Osteoblast (primary cell): ENCODE measurements at regions not wholly inside any gene's neighbourhood (a gene's known extent, or its start where the extent isn't known, plus 50 kb on each side); places are given as distances from the start of the nearest gene placed in this dataset.

Experiments
- DNase-seq: peaks from one replicate; pipeline ENCODE4 v3.0.0; 2011; ENCODE audit warnings: low spot score, mixed read lengths; ENCODE audit not compliant: insufficient read length; ENCODE audit errors: missing footprints
- H2AFZ ChIP-seq: 2 replicates; pipeline ENCODE4 v1.6.0; 2011; ENCODE audit warnings: mild to moderate bottlenecking, low read length
- H3K27ac ChIP-seq: 2 replicates; pipeline ENCODE4 v1.5.1; 2011; ENCODE audit warnings: mild to moderate bottlenecking, low read depth, low read length, moderate library complexity
- H3K27me3 ChIP-seq: 2 replicates; pipeline ENCODE4 v1.6.0; 2012; ENCODE audit warnings: mild to moderate bottlenecking, control low read depth, inconsistent platforms, low read length, moderate library complexity; ENCODE audit not compliant: insufficient read depth
- H3K36me3 ChIP-seq: 2 replicates; pipeline ENCODE4 v1.5.1; 2011; ENCODE audit warnings: mild to moderate bottlenecking, low read length, control low read depth, moderate library complexity; ENCODE audit not compliant: insufficient read depth
- H3K4me1 ChIP-seq: 2 replicates; pipeline ENCODE4 v1.5.1; 2011; ENCODE audit warnings: mild to moderate bottlenecking, low read length, control low read depth, moderate library complexity; ENCODE audit not compliant: insufficient read depth
- H3K4me2 ChIP-seq: 2 replicates; pipeline ENCODE4 v1.6.0; 2011; ENCODE audit warnings: mild to moderate bottlenecking, low read length; ENCODE audit not compliant: insufficient read depth
- H3K4me3 ChIP-seq: fragments of 200-600 bp; sonication (generic); 3 replicates; pipeline ENCODE4 v1.5.1; 2012; ENCODE audit warnings: mild to moderate bottlenecking, low read length, inconsistent platforms; ENCODE audit not compliant: insufficient read depth
- H3K79me2 ChIP-seq: 2 replicates; pipeline ENCODE4 v1.6.0; 2012; ENCODE audit warnings: mild to moderate bottlenecking, low read length, control low read depth, inconsistent platforms; ENCODE audit not compliant: insufficient read depth
- H3K9me3 ChIP-seq: 2 replicates; pipeline ENCODE4 v1.5.1; 2011; ENCODE audit warnings: low read depth, low read length, control low read depth
- H4K20me1 ChIP-seq: 2 replicates; pipeline ENCODE4 v1.6.0; 2012; ENCODE audit warnings: mild to moderate bottlenecking, low read length, control low read depth; ENCODE audit not compliant: insufficient read depth
- CTCF ChIP-seq: IDR thresholded peaks from 2 replicates; pipeline ENCODE4 v1.5.1; 2011; ENCODE audit warnings: mild to moderate bottlenecking, low read depth, low read length, moderate library complexity; ENCODE audit errors: extremely low read depth

DNA sequence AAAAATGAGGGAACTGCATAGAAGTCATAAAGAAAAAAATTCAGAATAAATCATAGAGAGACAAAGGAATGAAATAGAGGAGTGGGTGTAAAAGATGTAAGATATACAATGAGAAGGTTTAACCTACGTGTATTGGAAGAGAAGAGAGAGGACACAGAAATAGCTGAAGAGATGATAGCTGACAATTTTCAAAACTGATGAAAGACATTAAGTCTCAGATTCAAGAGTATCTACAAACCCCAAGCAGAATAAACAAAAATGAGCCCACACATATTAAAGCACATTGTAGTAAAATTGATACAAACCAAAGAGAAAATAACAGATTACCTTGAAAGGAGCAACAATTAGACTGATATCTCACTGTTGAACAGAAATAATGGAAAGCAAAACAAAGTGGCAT, 107.9 kb upstream of the PRNP start:
- TF ChIP-seq CTCF, result no peak
- no peak for DNase-seq
- Histone ChIP-seq H3K9me3 (no peaks in the 10 kb centered on the region), H3K4me3 (no peak overlapping the region), H2AFZ (no peak overlapping the region), H3K27ac (no peak overlapping the region), H3K4me1 (peaks cover 12% of the 10 kb centered on the region), H4K20me1 (no peaks in the 10 kb centered on the region), H3K79me2 (no peaks in the 10 kb centered on the region), H3K4me2 (no peak overlapping the region), H3K36me3 (no peaks in the 10 kb centered on the region), H3K27me3 (no peaks in the 10 kb centered on the region)

DNA sequence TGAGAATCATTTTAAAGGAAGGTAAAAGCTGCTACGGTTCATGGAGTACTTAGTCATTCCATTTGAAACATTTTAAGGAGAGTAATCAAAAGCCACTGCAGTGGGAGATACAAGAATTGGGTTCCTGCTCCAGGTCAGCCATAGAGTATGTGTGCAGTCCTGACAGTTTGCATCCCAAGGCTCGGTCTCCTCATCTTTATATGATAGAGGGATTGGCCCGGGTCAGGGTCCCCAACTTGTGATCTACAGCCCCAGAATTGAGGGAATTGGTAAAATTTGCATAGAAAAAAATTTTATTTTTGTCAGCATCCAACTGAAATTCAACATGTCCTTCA, 111.9 kb upstream of the PRNP start:
- no peaks in the 10 kb centered on the region for H3K9me3 ChIP-seq
- H3K27ac ChIP-seq, result peak overlapping the region; percentile 78
- no peak overlapping the region for H2AFZ ChIP-seq
- peaks cover 17% of the 10 kb centered on the region for H3K4me1 ChIP-seq
- H3K4me3 ChIP-seq, result peak overlapping the region; percentile 2
- H3K36me3 ChIP-seq, result no peaks in the 10 kb centered on the region
- H3K79me2 ChIP-seq, result no peaks in the 10 kb centered on the region
- DNase-seq, result no peak
- H3K4me2 ChIP-seq, result peak overlapping the region; percentile 71
- H3K27me3 ChIP-seq, result no peaks in the 10 kb centered on the region
- no peaks in the 10 kb centered on the region for H4K20me1 ChIP-seq
- TF ChIP-seq CTCF, result no peak

GRCh38 chr20:4573564-4574355, 112.5 kb upstream of the PRNP start:
- no peaks in the 10 kb centered on the region for H3K27me3 ChIP-seq
- no peaks in the 10 kb centered on the region for H3K79me2 ChIP-seq
- peak overlapping the region; percentile 71 for H3K4me2 ChIP-seq
- peak overlapping the region; percentile 4 for H2AFZ ChIP-seq
- DNase-seq, result peak; percentile 90
- H3K36me3 ChIP-seq, result no peaks in the 10 kb centered on the region
- no peak for TF ChIP-seq CTCF
- peaks cover 17% of the 10 kb centered on the region for H3K4me1 ChIP-seq
- H3K9me3 ChIP-seq, result no peaks in the 10 kb centered on the region
- peak overlapping the region; percentile 2 for H3K4me3 ChIP-seq
- H4K20me1 ChIP-seq, result no peaks in the 10 kb centered on the region
- H3K27ac ChIP-seq, result peak overlapping the region; percentile 78

DNA sequence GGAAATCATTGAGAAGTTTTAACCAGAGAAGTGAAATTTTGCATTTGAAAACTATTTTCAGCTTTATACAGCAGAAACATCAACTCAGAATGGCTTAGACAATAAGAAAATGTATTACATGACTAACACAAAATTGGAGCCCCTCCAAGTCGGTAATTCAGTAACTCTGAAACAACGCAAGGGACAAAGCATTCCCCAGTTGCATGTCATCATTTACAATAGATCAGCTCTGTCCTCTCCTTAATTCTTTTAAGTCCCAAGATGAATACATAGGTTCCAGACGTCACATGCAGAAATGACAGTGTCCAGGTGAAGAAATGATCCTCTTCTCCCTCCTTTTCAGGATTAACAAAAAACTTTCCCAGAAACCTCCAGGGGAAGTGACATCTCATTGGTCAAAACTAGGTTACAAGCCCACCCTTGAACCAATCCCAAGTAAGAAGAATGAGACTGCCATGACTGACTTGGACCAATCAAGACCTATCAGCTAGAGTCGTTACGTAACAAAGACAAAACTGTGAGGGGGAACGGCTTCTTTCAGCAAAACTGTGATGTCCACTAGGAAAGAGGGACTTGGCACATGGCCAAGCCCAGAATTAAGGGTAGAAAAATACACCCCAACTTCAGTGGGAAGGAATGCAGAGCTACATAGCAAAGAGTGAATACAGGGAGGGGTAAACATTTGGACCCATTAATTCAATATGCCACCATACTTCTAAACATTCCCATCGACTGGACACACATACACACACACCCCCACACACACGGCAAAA, 114.3 kb upstream of the PRNP start:
- Histone ChIP-seq H3K27me3 (no peaks in the 10 kb centered on the region), H4K20me1 (no peaks in the 10 kb centered on the region), H3K4me2 (no peak overlapping the region), H3K9me3 (no peaks in the 10 kb centered on the region), H3K27ac (no peak overlapping the region), H3K79me2 (no peaks in the 10 kb centered on the region), H3K36me3 (no peaks in the 10 kb centered on the region), H3K4me1 (peaks cover 17% of the 10 kb centered on the region), H3K4me3 (no peak overlapping the region), H2AFZ (no peak overlapping the region)
- no peak for TF ChIP-seq CTCF
- DNase-seq, result no peak
